ENCODE measurements at regions not wholly inside any gene's neighbourhood (a gene's known extent, or its start where the extent isn't known, plus 50 kb on each side); places are given as distances from the start of the nearest gene placed in this dataset.

- TF ChIP-seq CTCF (IDR thresholded peaks at IDR 0.05; ENCODE audit: low read depth, low read length, missing input control), result no peak
- TF ChIP-seq GABPA (IDR thresholded peaks at IDR 0.05 in 1 of 2, conservative IDR thresholded peaks at IDR 0.05 in 1 of 2), result no peak
- no peak for TF ChIP-seq REST (IDR thresholded peaks at IDR 0.05)
- TF ChIP-seq RXRA (IDR thresholded peaks at IDR 0.05), result no peak
- TF ChIP-seq TAF1 (conservative IDR thresholded peaks at IDR 0.05), result no peak
- TF ChIP-seq YY1 (IDR thresholded peaks at IDR 0.05), result no peak
- TF ChIP-seq MAX (IDR thresholded peaks at IDR 0.05), result no peak
- TF ChIP-seq FOXA1 (IDR thresholded peaks at IDR 0.05), result no peak
Measured at GRCh38 chr12:20189767-20190166, 178.6 kb upstream of the PDE3A start.
